ENCODE measurements at regions not wholly inside any gene's neighbourhood (a gene's known extent, or its start where the extent isn't known, plus 50 kb on each side); places are given as distances from the start of the nearest gene placed in this dataset.

DNA sequence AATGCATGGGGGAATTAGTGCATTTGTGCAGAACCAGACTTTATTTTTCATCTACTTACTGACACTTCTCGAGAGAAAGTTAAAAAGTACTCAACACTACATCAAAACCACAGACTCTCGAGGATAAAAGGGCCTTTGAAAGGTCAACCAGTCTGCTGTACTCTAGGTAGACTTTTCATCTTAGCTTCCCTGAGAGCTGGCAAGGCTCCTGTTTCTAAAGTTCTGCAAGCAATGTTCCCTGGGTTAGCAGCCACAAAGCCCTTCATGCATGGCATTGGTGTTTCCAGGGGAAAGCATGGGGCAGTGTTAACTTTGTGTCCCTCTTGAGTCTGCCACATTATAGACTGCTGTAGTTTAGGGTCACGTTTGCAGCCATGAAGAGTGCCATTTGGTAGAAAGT, 106.4 kb upstream of the PFN2 start:
- no peak for DNase-seq (ENCODE audit: low read depth in 3 of 3, low spot score in 2 of 3)

DNA sequence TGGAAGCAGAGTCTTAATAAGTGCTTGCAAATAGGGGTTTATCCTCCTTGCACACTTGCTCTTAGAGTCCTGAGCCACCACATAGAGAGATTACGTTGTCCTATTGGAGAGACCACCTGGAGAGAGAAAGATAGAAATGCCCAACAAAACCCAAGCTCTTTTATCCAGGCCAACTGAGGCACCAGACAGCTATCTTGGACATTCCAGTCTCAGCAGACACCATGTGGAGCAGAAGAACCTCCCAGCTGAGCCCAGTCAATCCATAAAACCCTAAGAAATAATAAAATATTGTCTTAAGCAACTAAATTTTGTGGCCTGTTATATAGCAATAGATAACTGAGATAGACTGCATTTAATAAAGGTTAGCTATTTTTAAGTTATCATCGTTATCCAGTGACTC, 105.7 kb upstream of the PFN2 start:
- DNase-seq (ENCODE audit: low read depth in 3 of 3, low spot score in 2 of 3), result no peak

- DNase-seq (ENCODE audit: low read depth in 3 of 3, low spot score in 2 of 3), result no peak
These were observed 104.7 kb upstream of the PFN2 start for GRCh38 chr3:150075417-150075865.

- no peak for DNase-seq (ENCODE audit: low read depth in 3 of 3, low spot score in 2 of 3)
These were observed 104.2 kb upstream of the PFN2 start for GRCh38 chr3:150074697-150075416.

DNA sequence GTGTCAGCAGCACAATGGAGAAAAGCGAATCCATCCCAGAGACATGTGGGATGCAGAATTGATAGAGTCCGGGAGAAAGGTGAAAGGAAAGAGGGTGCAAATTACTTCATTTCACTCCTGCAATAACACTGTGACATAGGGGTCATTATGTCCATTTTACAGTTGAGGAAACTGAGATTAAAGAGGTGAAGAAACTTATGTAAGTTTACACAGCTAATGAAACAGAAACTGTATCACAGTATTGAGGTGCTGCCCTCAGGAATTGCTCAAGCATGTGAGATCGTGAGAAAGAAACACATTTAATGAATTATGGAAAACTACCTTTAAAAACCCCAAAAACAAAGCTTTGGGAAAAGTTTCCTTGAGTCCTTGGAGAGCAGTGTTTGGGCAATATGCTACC, 103.6 kb upstream of the PFN2 start:
- DNase-seq (ENCODE audit: low read depth in 3 of 3, low spot score in 2 of 3), result no peak

DNA sequence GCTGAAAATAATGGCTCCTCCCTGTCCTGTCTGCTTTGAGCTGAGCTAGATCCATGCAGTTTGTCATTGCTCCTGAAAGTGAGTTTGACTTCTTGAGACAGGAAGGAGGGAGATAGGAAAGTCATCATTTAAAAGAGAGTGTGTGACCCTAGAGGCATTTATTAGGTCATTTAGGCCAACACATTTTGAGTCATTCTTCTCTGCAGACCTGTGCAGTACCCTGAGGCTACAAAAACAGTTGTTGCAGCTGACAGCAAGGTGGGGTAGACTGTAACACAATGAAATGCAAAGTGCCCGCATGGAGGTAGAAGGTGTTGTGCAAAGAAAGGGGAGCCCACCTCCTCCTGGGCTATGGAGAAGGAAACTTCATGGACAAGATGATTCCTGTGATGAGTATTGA, 102.8 kb upstream of the PFN2 start:
- no peak for DNase-seq (ENCODE audit: low read depth in 3 of 3, low spot score in 2 of 3)

GRCh38 chr3:150073031-150073430, 102.3 kb upstream of the PFN2 start:
- DNase-seq (ENCODE audit: low read depth in 3 of 3, low spot score in 2 of 3), result no peak

DNA sequence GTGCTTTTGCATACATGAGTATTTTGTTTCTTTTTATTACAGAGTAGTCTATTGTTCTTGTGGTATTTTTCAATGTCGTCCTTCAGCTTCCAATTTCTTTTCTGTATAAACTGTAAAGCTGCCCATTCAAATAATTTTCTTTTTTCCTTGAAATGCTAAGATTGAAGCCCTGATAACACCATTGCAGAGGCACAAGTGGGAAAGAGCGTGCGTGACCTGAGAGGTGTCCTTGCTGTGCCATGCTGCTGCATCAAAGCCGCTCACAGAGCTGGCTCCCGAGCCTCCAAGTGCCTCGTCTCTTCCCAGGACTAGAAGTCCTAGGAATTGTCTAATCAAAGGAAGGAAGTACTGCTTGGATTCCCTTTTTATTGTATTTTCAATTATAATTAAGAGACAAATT, 101.9 kb upstream of the PFN2 start:
- no peak for DNase-seq (ENCODE audit: low read depth in 3 of 3, low spot score in 2 of 3)

DNA sequence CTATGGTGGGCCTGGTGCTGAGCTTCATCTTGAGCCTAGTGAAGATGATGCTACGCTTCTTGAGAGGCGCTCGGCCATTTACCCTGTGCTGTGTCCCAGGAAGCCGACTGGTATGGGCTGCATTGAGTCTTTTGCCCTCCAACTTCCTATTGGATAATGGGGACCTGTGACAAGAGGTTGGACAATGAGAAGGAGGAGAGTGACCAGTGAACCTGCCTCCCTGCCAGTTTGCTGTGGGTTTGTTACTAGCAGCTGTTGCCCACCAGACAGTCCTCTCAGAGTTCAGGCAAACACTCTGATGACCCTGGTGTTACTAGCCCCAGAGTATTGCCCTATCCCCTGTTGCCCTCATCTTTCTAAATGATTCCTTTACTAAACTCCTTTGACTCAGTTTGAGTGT, 99.6 kb upstream of the PFN2 start:
- no peak for DNase-seq (ENCODE audit: low read depth in 3 of 3, low spot score in 2 of 3)

DNA sequence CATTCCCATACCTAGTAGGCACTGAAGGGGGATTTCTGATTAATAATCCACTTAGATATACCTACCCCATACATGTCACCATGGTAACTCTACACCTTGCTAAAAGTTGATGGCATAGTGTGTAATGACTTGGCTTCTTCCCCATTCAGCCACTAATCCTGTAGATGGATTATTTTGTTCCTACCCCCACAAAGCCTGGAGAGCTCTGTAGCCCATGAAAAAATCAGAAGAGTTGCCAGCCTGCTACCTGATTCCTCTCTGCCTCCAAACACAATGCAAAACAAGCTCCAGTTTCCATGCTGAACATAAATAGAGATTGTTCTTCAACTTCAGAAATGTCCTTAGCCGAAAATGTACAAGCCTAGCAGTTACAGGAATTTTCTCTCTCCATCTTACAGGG, 98.9 kb upstream of the PFN2 start:
- no peak for DNase-seq (ENCODE audit: low read depth in 3 of 3, low spot score in 2 of 3)

DNA sequence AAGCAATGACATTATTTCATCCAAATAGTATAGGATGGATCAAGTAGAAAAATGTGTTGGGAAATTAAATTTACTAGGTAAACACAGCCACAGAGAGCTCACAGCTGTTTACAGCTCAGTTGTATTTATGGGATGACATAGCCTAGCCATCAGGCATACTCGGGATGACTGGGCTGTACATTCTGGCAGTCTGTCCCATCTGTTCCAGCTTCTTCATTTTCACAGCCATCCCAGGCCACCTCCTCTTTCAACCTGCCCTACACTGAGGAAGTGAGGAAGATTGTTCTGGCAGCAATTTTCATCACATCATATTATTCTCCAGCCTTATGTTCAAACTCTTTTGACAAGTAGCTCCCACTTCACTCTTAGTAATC, 98.4 kb upstream of the PFN2 start:
- DNase-seq (ENCODE audit: low read depth in 3 of 3, low spot score in 2 of 3), result no peak

- no peak for DNase-seq (ENCODE audit: low read depth in 3 of 3, low spot score in 2 of 3)
These were observed 97.9 kb upstream of the PFN2 start for GRCh38 chr3:150068440-150069153.

GRCh38 chr3:150067561-150067960, 96.9 kb upstream of the PFN2 start:
- no peak for DNase-seq (ENCODE audit: low read depth in 3 of 3, low spot score in 2 of 3)

- no peak for DNase-seq (ENCODE audit: low read depth in 3 of 3, low spot score in 2 of 3)
These were observed 94.3 kb upstream of the PFN2 start for GRCh38 chr3:150064971-150065370.

DNA sequence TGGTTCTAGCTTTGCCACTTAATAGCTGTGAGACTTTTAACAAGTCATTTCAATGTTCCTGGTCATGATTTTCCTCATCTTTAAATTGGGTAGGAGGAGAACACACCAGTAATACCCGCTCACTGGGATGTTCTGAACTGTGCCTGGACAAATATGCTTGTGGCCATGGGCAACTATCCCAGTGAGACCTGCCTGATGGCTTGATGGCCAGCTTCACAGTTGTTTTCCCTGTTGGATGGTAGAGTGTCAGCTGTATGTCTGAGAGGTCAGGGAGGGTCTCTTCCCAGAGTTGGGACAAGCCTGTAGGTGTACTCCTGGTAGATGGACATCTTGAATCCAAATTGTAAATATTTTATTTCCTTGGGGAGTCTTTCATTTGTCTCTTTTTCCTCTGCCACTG, 92.5 kb upstream of the PFN2 start:
- no peak for DNase-seq (ENCODE audit: low read depth in 3 of 3, low spot score in 2 of 3)

DNA sequence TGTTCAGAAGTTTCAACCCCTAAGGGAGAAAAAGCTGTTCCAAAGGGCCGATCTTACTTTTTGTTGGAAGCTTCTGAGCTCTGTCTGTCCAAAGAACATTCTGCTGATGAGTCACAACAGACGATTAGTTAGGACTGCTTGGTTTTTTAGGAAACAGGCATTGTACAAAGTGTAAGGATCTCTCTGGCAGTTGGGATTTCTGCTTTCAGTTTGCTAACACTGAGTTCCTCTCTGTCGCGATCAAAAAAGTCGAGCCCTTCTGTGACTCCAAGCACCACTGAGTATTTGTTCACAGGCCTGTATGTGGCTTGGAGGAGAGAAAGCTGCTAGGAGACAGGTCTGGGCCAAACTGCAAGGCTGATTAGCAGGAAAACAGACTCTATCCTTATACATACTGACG, 91.8 kb upstream of the PFN2 start:
- no peak for DNase-seq (ENCODE audit: low read depth in 3 of 3, low spot score in 2 of 3)

DNA sequence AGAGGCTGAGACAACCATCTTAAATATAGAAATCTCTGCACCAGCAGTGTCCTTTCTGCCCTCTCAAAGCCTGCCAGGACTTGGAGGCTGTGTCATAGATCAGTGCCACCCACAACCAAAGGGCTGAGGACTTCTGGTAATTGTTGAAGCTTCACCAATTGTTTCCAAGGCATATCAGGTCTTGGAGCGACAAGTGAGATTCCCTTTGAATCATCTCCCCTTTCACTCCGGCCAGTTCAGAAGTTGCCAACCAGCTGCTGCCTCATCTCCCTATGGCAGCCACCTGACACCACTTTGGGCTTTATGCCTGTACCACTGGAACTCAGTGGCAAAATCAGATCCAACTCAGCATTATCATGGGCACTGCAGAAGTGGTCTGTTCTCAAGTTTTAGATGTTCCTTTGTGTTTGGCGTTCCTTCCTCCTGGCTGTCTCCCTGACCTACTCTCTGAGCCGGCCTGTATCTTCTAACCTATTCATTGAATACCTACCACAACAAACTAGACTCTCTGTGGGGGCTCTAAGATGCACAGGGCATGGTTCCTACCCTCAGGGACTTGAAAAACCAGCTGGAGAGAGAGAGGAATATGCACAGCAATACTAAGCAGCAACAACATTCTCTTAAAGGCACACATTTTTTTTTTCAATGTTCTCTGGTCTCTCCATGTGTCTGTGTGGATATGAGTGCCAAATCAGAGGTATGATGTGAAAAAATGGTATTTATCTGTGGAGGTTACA, 90.8 kb upstream of the PFN2 start:
- DNase-seq (ENCODE audit: low read depth in 3 of 3, low spot score in 2 of 3), result no peak

GRCh38 chr3:150059729-150060128, 89.0 kb upstream of the PFN2 start:
- DNase-seq (ENCODE audit: low read depth in 3 of 3, low spot score in 2 of 3), result no peak

DNA sequence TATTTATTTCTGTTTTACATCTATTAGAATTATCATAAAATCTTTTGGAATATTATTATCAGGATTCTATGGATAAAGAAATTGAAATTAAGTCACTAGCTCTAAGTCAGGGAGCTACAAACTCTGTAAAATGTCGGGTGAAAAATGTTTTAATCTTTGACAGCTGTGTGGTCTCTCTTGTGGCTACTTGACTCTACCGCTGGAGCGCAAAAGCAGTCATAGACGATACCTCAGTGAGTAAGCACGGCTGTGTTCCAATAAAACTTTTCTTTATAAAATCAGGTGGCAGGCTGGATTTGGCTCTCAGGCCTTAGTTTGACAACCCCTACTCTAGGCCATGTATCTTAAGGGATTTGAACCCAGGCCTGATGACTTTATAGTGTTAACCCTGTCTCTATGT, 88.5 kb upstream of the PFN2 start:
- no peak for DNase-seq (ENCODE audit: low read depth in 3 of 3, low spot score in 2 of 3)

- DNase-seq (ENCODE audit: low read depth in 3 of 3, low spot score in 2 of 3), result no peak
These were observed 86.5 kb upstream of the PFN2 start for GRCh38 chr3:150057227-150057626.

DNA sequence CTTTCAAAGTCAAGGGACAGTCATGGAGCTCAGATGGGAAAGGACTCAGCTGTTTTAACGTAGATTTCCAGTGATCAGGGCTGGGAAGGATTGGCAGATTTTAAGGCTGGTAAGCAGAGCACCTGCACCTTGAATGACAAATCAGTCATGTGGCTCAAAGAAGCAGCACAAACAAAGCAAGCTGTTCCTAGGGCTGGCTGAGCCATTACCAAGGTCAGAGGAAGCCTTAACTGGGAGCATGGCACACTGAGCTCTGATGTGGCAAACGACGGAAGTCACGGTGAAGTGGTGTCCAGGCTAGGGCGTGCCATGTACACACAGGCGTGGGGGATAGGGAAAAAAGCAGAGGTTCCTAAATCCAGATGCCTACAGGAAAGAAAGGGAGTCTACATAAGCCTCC, 84.6 kb upstream of the PFN2 start:
- no peak for DNase-seq (ENCODE audit: low read depth in 3 of 3, low spot score in 2 of 3)

DNA sequence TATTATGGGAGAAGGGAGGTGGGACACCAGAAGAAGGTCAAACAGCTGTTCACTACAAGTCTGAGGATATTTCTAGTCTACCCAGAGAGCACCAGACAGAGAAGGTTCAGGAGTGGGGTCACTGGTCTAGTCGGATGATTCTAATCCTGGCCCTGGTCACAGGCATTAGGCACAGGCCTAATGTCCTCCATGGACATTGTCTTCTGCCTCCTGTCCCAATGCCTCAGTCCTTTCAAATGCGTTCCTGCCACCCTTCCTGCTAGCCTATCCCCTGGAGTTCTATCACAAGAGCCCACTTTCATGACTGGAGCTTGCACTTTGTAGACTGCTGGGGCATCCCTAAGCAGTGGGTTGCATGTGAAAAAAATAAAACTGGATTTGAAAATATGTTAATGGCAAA, 83.9 kb upstream of the PFN2 start:
- no peak for DNase-seq (ENCODE audit: low read depth in 3 of 3, low spot score in 2 of 3)

All from right renal cortex interstitium (tissue), 3 donors.